ENCODE measurements at regions not wholly inside any gene's neighbourhood (a gene's known extent, or its start where the extent isn't known, plus 50 kb on each side); places are given as distances from the start of the nearest gene placed in this dataset.

DNA sequence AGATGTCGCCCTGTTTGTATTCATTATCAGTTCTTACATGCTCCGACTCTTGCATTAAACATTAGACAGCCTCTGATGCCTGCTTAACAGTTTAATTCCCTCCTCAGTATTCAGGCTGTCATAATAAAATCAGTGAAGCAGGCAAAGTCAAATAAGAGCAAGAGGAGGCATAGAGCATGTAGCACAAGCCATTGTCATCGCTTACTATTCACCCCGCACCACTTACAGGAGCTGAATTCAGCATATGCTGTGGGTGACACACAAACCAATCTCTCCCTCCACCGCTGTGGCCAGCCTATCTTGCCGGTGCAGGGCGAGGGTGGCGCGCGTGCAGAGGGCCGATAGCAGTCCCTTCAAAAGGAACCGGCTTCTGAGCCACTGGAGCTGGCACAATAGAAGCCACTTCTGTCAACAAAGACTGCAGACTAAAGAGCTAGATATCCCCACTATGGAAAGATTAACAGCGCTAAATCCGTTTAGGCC lies 433.2 kb upstream of the MGMT start:
- DNase-seq: no peak

DNA sequence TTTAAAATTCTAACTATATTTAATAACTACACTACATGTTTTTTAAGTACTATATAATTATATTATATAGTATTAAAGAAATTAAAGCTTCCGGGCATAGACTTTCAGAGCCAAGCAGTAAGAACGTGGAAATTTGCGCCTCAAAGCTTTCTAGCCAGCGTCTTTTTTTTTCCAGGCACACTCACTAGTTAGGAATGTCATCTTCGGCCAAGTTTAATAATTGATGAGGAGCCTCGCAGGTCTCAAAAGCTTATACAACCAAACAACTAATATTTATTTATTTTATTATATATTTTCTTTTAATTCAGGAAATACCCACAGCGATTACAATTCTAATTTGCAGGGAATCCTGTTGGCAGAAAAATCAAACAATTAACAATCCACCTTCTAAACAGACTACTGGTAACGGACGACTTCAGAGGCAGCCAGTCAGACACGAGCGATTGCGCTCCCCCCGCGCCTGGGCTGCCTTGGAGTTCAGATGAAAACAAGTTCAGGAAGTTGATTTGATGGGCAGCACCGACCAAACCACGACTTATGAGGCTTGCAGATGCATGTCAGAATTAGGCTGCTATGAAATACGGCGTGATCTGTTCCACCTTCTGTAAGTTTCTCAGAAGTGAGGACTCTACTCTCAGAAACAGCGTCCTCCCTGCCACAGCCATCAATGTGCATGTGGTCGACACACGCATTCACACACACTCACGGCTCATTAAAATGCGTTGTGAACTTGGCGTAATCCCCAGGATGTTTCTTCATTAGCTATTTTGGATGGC lies 431.8 kb upstream of the MGMT start:
- DNase-seq: no peak

DNA sequence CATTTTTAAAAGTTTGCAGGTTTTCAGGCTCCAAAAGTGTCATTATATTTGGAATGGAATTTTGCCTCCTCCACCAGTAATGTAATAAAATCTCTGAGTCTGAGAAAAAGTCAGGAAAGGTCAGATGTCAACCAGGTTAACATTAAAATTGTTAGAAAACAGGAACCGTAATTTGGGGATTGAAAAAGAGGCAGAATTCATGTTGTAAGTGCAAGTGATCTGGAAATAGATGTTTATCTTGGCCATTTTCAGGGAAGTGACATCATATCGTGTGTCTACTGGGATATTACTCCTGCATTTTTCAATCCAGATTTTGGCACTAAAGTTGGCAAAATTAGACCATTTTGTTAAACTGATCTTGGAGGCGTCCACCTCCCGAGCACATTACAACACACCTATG lies 428.5 kb upstream of the MGMT start:
- DNase-seq: no peak

DNA sequence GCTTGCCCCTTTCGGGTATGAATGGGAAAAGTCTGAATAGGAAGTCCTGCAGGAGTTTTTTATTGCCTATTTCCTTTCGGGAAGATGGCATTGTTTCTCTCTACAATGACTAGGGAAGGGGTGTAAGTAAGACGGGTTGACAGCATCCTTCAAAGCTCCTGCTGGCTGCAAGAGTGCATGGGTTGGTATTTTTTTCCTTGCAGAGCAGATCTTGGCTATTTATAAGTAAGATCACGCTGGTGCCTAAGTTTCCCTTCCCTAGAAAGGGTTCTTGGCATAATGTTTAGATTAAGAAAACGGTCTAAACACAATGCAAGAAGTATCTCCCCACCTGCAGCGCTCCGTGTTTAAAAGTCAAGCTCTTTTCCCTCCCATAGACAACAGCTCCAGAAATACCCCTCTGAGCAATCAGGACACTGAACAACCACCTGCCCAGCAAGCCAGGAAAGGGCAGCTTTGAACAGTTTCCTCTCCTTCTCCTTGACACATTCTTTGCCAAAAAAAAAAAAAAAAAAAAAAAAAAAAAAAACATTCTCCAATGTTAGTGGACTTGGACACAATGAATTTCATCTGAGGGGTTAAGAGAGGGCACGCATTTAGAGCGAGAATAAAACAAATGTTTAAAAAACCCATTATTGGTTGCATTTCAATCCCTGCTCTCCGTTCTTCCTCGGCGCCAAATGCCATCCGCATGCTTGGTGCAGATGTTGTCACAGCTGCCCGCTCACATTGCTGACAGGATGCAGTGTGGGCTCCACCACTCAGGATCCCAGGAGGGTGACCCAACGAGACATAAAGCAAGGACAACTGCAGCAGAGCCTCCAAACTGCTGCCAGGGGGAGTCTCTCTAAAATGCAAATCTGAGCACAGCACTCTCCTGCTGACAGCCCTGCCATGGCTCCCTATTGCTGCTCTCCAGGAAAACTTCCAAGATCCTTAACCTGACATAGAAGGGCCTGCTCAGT lies 427.4 kb upstream of the MGMT start:
- no peak for DNase-seq

DNA sequence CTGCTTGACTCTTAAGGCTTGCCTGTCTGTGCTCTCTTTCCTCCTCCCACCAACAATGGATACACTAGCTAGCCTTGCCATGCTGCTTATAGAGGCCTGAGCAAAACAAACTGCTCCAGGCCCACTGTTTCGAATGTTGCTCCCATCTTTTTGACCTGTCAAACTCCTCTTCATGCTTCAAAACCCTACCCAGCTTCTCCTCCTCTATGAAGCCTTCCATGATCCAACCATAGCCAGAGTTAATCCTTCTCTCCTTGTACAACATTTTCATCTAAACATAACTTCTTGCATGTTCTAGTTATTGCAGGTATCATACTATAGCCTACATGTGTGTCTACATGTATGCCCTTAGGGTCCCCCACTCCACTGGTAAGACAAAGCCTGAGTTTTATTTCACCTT lies 426.7 kb upstream of the MGMT start:
- DNase-seq: no peak

DNA sequence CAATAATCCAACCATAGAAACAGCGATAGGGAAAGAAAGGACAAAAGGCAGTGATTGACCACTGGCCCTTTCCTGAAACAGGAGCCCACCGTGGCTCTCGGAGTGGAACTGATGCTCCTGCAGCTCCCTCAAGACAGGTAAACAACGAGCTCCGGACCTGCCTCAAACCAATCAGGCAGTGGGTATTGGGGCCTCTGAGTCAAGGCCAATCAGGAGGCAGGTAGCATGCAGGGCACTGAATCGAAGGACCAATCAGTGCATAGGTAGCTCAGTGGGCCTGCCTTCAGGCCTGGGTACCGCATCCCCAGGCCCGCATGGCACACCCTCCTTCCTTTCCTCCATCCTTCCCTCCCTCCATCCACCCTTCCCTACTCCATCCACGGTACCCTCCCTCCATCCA lies 425.1 kb upstream of the MGMT start:
- DNase-seq: no peak

DNA sequence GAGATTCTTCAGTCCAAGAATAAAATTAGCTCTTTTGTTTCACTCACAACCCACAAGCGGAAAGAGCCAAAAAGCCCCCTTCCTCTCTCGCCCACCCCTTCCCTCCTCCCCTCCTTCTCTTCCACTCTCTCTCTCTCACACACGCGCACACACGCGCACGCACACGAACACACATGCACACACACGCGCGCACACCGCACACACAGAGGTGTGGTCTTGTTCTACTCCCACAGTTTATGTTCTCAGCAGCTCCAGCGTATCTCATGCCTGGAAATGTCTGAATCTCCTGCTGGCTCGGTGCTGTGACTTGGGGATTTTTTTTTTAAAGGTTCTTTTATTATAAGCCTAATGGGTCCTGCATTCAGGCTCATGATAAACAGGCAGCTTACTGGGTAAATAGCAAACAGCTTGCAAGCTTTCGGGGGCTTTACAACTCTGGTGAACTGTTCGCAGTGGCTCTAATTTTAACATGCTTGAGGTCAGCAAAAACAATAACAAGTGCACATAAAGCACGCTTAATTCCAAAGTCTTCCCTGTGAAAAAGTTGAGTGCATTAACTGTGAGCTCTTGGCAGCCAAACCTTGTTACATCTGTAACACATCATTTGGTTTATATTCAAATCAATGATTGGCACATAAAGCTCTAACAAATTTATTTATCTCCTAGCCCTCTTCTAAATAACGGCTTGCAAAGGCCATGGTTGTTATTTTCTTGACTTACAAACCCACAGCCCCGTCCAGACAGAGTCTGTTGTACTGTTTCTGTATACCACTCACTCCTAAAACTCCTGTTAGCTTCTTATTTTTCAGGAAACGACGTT lies 424.1 kb upstream of the MGMT start:
- DNase-seq: no peak

DNA sequence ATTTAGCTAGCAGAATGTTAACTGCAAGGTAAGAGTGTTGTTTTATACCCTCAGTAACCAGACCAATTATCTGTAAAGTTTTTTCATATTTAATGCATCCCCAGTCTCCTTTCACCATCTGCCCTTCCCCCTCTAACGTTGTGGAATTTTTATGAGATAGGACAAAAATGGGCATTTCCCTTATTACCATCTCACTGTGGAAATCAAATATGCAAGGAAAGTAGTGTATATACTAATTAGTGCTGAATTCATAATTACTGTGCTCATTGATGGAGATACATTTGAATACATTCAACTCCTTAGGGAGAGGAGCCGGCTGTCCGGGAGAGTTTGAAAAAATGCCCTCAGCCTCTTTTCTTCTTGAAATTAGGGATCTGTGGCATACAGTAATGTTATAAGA lies 423.4 kb upstream of the MGMT start:
- no peak for DNase-seq

DNA sequence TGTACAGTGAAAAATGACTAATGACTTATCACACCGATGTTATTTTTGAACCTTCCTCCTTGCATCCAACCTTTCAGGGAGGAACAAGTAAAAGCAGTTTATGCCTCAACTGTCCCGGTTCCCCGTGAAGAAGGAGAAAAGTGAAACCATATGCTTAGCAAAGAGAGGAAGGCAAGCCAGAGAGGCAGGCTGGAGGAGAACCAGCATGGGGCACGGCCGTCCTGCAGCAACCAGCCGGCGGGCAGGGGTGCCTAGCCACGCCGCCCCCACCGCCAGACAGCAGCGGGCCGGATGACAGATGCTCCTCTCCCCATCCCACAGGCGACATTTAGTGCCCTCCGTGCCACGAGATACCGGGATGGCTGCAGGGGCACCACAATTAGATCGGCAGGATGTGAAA lies 421.4 kb upstream of the MGMT start:
- no peak for DNase-seq

DNA sequence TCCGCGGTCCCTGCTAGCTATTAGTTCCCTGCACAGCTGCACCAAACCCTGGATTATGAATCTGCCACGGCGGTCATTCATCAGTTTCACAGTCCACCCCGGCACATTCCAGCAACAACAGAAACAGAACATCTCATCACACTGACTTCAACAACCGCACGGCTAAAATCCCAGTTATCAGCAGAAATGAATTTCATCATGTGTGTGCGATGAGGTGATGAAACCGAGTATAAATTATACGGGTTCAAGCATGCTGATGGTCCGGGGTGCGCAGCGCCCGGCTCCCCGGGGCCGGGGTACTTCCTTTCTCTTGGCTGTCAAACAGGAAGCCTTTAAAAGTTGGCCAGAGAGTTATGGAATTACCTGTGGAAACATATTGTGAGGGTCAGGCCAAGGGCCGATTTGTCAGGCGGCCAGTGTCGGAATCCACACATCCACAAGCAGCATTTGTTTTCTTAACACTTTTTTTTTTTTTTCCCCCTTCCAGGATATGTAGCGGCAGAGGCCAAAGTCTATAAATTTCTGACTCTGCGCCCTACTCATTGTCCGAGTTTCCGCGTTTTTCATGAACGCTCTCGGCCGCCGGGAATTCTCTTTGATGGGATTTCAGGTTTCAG lies 420.9 kb upstream of the MGMT start:
- no peak for DNase-seq

DNA sequence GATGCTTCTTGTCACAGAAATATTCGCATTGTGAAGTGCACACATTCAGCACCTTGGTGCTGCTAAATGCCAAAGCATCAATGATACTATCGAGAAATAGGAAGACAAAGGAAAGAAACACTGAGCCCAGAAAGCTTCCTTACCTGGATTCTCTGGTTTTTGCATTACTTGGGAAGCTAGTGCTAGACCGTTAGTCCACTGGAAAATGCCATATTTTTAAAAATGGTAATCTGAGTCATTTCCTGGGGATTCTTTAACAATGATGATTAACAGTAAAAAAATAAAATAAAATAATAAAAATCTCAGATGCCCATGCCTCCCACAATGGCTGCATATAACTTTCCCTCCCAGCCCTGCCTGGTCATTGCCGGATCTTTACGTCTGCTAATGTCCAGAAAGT lies 420.1 kb upstream of the MGMT start:
- DNase-seq: no peak

DNA sequence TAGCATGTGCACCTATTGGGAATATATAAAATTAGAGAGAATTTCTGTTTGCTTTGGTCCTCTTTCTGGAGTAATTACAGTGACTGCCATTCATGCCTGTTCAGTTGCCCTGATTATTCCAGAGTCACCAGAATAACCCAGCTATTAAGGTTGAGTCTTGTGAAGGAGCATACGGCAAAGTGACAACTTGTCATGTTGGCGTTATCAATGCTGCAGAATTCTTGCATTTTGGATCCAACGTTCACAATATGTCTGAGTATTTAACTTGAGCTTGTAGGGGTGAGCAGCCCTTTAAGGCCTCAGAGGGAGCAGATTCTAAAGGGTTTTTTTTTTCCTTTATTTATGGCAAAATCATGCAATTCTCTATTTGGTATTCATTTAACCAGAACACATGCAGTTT lies 419.4 kb upstream of the MGMT start:
- DNase-seq: no peak

DNA sequence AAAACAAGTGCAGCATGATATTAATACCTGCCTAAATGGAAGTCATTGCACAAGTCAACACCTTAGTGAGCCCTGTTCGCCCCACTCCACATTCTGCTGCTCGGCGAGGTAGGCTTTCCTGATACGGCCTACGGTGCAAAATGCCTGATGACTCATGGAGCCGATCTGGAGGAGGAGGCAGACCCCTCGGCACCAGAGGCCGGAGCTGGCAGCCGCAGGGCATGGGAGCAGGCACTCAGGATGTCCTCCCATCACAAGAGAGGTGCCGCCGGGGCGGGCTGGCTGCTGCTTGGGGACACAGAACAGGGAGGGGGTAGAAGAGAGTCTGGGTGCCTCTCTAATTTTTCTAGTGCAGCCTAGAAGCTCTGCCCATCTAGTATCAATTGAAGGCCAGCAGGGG lies 418.5 kb upstream of the MGMT start:
- DNase-seq: no peak

DNA sequence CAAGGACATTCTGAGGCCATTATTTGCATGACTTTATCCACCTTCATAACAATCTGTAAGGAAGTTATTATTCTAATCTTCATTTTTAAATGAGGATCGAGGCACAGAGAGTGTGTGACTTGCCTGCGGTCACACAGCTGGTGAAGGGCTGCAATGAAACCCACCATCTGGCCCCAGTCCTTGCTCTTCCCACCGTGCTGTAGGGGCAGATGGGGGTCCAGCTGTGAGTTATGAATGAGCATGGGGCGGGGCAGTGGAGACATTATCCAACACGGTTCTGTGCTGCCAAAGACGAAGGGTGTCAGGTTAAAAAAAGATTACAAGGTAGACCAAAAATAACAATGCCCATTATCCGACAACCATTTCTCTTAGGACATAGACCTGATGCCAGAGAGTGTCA lies 417.5 kb upstream of the MGMT start:
- no peak for DNase-seq

DNA sequence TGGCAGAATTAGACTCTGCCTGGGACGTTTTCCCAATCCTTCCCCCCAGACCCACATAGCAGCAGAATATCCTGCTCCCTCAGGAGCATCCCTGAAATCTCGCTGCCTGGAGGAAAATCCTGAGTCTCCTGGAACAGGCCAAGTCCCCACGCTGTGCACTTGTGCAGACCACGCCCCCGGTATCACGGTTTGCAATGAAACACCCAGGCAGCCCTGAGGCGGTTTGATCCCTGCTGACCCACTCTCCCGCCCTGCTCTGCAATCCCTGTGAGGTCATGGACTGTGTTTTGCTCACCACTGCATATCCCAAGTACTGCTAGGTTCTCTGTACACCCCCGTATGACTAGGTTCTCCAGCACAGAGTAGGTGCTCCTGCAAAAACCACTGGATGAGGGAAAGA lies 411.8 kb upstream of the MGMT start:
- DNase-seq: no peak

DNA sequence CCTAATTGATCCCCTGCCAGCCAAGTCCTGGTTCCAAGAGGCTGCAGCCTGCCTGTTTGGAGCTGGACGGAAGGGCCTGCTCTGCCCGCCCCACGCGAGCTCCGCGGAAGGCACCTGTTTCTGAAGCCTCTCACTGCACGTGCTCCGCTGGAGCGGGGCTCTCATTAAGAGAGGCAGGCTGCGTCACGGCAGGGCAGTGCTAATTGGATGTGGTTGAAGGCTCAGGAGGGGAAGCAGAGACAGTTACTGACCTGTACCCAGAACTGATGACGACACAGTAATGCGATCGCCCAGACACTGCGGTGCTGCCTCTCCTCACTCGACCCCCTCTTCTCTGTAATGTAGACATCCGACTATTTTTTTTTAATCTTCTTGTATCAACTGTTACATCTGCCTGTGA lies 411.1 kb upstream of the MGMT start:
- DNase-seq: no peak

DNA sequence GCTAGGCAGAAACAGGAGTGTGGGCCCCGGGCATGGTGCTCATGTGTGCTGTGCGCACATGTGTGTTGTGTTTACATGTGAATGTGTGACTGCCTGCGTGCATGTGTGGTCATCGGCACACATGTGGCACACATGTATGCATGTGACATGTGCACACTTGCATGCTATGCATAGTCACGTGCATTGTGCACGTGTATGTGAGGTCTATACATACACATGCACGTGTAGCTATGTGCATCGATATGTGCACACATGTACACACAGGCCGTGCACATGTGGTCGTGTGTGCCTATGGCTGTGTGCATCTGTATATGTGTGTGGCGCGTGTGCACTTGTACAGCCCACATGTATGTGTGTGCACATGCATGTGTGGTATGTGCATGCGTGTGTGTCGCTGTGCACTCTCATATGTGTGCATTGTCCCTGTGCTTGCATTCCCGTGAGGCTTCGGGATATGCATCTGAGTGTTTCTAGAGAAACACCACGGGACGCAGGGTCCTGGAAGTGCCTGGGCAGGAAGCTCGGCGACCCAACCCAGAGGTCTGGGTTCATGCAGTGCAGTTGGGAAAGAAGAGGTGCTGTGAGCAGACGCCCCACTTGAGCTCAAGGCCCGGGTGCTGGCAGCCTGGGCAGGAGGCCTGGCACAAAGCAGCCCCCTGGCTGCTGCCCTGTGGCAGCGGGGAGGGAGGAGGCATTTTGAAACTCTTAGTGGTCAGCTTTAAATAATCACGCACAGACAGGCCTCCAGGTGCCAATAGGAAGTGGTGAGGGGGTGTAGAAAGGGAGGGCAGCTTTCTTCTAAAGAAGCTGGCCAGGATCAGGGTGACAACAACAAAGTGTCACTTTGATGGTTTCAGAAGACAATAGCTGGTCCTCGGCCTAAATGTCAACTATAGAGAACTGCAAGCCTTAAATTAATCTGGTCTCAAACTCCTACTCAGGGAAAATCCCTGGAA lies 410.0 kb upstream of the MGMT start:
- DNase-seq: no peak

DNA sequence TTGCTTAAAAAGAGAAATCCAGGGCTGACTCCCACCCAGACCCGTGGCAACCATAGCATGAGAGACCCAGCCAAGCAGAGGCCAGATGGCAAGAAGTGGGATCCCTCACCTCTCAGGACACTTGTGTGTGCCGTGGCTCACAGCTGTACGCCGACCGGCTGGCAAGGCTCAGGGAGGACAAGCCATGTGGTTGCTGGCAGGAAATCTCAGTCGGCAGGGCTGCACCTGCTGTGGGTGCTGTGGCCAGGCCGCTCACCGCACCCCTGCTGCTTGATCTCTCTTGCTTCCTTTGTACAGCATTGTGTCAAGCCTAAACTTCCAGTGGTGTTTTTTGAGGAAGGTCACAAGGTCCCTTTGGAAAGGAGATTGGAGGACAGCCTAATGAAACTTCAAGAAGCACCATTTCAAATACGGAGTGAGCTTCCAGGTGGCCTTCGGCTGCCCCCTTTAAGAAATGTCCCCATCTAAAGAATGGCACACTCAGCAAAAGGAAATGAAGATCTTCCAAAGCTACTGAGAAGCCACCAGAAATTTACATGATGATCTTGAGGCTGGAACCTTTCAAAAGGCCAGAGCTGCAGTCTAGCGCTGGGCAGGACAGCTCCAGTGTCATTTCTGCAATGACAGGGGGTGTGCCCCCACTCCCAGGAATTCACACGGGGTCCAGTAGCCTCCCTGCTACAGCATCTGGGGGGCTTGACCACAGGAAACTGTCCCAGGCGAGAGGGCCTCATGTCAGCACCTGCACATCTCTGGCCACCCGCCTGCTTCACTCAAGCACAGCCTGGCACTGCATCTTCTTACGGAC lies 409.0 kb upstream of the MGMT start:
- DNase-seq: no peak

DNA sequence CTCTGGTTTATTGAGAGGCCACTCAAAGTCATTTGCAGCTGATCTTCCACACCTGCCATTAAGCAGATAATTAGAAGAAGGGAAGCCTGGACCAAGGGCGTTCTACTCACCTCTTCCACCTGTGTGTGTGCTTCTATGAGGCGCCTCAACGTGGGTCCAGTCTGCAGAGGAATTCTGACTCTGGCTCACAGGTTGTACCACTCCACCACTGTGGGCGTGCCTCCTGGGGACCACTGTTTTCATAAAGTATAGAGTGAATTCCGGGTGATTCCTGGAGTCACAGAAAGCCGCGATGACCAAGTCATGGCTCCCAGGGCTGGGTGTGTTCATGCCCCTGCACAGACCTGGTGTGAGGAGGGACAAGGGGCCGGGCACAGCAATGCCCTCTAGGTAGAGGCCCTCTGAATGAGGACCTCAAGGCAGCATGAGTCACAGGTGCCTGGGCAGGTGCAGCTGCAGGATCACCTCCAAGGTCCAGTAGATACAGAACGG lies 408.3 kb upstream of the MGMT start:
- DNase-seq: no peak

DNA sequence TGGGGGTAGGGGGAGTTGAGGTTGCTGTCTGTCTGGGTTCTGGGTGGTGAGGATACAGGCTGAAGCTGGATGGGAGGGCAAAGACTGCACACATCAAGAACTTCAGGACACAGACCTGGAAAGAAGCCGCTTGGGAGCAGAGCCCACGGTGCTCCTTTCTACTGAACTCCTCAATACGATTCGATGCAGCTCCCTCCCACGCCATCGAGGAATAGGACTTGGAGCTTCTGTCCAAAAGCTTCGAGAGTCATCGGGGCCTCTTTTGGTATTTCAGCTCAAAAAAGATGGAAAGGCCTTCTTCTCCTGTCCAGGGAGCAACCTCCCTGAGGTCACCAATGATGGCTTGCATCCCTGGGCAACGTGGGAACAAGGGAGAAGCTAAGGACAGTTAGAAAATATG lies 407.1 kb upstream of the MGMT start:
- DNase-seq: no peak
